HFFc6 (cell line): ENCODE measurements at regions not wholly inside any gene's neighbourhood (a gene's known extent, or its start where the extent isn't known, plus 50 kb on each side); places are given as distances from the start of the nearest gene placed in this dataset.

Experiments
- DNase-seq: peaks from one replicate; pipeline ENCODE4 v3.0.0-alpha.2; 2018
- H3K27ac Mint-ChIP-seq: 2 replicates; pipeline ENCODE4 v1.8.0; 2020; ENCODE audit warnings: mild to moderate bottlenecking, mixed read lengths
- H3K27me3 Mint-ChIP-seq: 2 replicates; pipeline ENCODE4 v1.8.0; 2021; ENCODE audit warnings: mild to moderate bottlenecking, moderate library complexity, mixed read lengths; ENCODE audit not compliant: insufficient read depth
- H3K36me3 Mint-ChIP-seq: 2 replicates; pipeline ENCODE4 v1.8.0; 2021; ENCODE audit warnings: low read depth, mixed read lengths
- H3K4me1 Mint-ChIP-seq: 2 replicates; pipeline ENCODE4 v1.8.0; 2020; ENCODE audit warnings: low read depth, mixed read lengths
- H3K4me3 Mint-ChIP-seq: 2 replicates; pipeline ENCODE4 v1.8.0; 2020; ENCODE audit warnings: mild to moderate bottlenecking, moderate library complexity, mixed read lengths
- H3K9me3 Mint-ChIP-seq: 2 replicates; pipeline ENCODE4 v1.8.0; 2020; ENCODE audit warnings: mild to moderate bottlenecking, mixed read lengths
- CTCF ChIP-seq: fragments of 200-600 bp; sonication (generic); IDR thresholded peaks from 2 replicates; pipeline ENCODE4 v1.5.0; 2021; ENCODE audit warnings: antibody characterized with exemption, mild to moderate bottlenecking

GRCh38 chr6:14922706-14923460, 323.0 kb upstream of the JARID2 start:
- H3K4me3 Mint-ChIP-seq: no peak overlapping the region
- peaks cover 20% of the 10 kb centered on the region for H3K4me1 Mint-ChIP-seq
- TF ChIP-seq CTCF: no peak
- no peaks in the 10 kb centered on the region for H3K36me3 Mint-ChIP-seq
- no peak for DNase-seq
- peaks cover 12% of the 10 kb centered on the region for H3K27me3 Mint-ChIP-seq
- no peak overlapping the region for H3K27ac Mint-ChIP-seq
- H3K9me3 Mint-ChIP-seq: no peaks in the 10 kb centered on the region

- no peak for DNase-seq
- TF ChIP-seq CTCF: no peak
- H3K9me3 Mint-ChIP-seq: no peaks in the 10 kb centered on the region
- H3K4me3 Mint-ChIP-seq: no peak overlapping the region
- no peaks in the 10 kb centered on the region for H3K36me3 Mint-ChIP-seq
- peaks cover 20% of the 10 kb centered on the region for H3K4me1 Mint-ChIP-seq
- peaks cover 10% of the 10 kb centered on the region for H3K27me3 Mint-ChIP-seq
- H3K27ac Mint-ChIP-seq: no peak overlapping the region
Measured at GRCh38 chr6:14924126-14925024, 321.5 kb upstream of the JARID2 start.

GRCh38 chr6:14925025-14925698, 320.7 kb upstream of the JARID2 start:
- TF ChIP-seq CTCF: no peak
- peaks cover 12% of the 10 kb centered on the region for H3K27me3 Mint-ChIP-seq
- no peaks in the 10 kb centered on the region; the same call in 1 of the 2 replicates for H3K9me3 Mint-ChIP-seq
- DNase-seq: no peak
- no peak overlapping the region for H3K4me3 Mint-ChIP-seq
- H3K27ac Mint-ChIP-seq: no peak overlapping the region
- no peaks in the 10 kb centered on the region for H3K36me3 Mint-ChIP-seq
- H3K4me1 Mint-ChIP-seq: peaks cover 20% of the 10 kb centered on the region

GRCh38 chr6:14925699-14926026, 320.2 kb upstream of the JARID2 start:
- Mint-ChIP-seq H3K36me3 (no peaks in the 10 kb centered on the region), H3K27me3 (peaks cover 14% of the 10 kb centered on the region), H3K4me1 (peaks cover 20% of the 10 kb centered on the region), H3K27ac (no peak overlapping the region), H3K4me3 (no peak overlapping the region), H3K9me3 (no peaks in the 10 kb centered on the region; the same call in 1 of the 2 replicates)
- no peak for TF ChIP-seq CTCF
- no peak for DNase-seq

- Mint-ChIP-seq H3K4me3 (no peak overlapping the region), H3K9me3 (no peaks in the 10 kb centered on the region; the same call in 1 of the 2 replicates), H3K27ac (no peak overlapping the region), H3K36me3 (no peaks in the 10 kb centered on the region), H3K4me1 (peaks cover 16% of the 10 kb centered on the region), H3K27me3 (peaks cover 14% of the 10 kb centered on the region)
- TF ChIP-seq CTCF: no peak
- DNase-seq: no peak
Measured at GRCh38 chr6:14927398-14927797, 318.5 kb upstream of the JARID2 start.
